CD4-positive, alpha-beta T cell treated with Interleukin-2 at 100 ng/mL for 4 hours (primary cell): ENCODE measurements at regions not wholly inside any gene's neighbourhood (a gene's known extent, or its start where the extent isn't known, plus 50 kb on each side); places are given as distances from the start of the nearest gene placed in this dataset.

Experiments used
- DNase-seq: peaks from one replicate; pipeline ENCODE4 v3.0.0-alpha.2; 2020; ENCODE audit warnings: low spot score

GRCh38 chr6:4188801-4189200 is 53.4 kb upstream of the ECI2 start:
- no peak for DNase-seq

- no peak for DNase-seq
Measured at GRCh38 chr6:4187480-4187879, 52.1 kb upstream of the ECI2 start.

DNA sequence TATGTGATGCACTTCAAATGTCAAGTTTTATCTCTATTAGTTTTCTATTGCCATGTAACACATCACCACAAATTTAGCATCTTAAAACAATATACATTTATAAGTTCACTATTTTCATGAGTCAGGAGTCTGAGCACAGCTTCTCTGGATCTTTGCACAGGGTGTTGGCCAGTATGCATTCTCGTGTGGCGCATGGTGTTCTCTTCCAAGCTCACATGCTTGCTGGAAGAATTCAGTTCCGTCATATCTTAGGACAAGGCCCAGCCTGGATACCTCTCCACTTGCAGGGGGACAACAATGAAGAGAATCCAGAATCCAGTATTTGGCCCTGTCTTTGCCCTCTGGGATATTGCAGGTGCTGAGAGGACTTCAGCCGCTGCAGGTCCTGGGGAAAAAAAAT is 51.0 kb upstream of the ECI2 start:
- no peak for DNase-seq

DNA sequence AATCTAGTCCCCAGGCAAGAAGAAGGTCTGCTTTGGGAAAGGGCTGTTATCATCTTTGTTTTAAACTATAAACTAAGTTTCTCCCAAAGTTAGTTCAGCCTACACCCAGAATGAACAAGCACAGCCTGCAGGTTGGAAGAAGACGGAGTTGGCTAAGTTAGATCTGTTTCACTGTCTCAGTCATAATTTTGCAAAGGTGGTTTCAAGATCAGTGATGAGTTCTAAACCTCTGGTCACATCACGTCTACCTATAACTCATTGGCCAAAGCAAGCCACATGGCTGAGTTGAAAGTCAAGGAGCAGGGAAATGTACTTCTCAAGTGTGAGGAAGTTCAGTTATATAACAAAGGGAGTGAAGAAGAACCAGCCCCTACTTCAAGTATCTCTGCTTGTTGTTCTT is 50.5 kb upstream of the ECI2 start:
- DNase-seq, result no peak

- DNase-seq, result no peak
Measured at GRCh38 chr6:4185419-4185818, 50.0 kb upstream of the ECI2 start.
